ENCODE measurements at regions not wholly inside any gene's neighbourhood (a gene's known extent, or its start where the extent isn't known, plus 50 kb on each side); places are given as distances from the start of the nearest gene placed in this dataset.

GRCh38 chr3:71942432-71943187 is 157.7 kb upstream of the PROK2 start:
- H3K4ac ChIP-seq (ENCODE audit: low read depth, low read length) = no peak overlapping the region
- H3K14ac ChIP-seq (ENCODE audit: insufficient read depth, low read length) = no peak overlapping the region
- H2BK15ac ChIP-seq (ENCODE audit: low read depth, low read length) = no peak overlapping the region
- no peak overlapping the region for H2AFZ ChIP-seq (ENCODE audit: low read length)
- no peaks in the 10 kb centered on the region for H3K79me1 ChIP-seq (ENCODE audit: insufficient read depth, low read depth, low read length, poor library complexity, severe bottlenecking)
- no peak overlapping the region for H3K27ac ChIP-seq (ENCODE audit: insufficient read length, low read depth, low read length)
- H2BK120ac ChIP-seq (ENCODE audit: low read depth, low read length, poor library complexity, severe bottlenecking) = no peak overlapping the region
- H3K27me3 Mint-ChIP-seq (ENCODE audit: low read depth) = peaks cover 23% of the 10 kb centered on the region
- TF ChIP-seq CTCF (conservative IDR thresholded peaks at IDR 0.05) = peak; percentile 45
- H3K18ac ChIP-seq (ENCODE audit: insufficient read length, low read depth, low read length) = no peak overlapping the region
- H3K4me1 ChIP-seq (ENCODE audit: insufficient read depth, low read length) = no peaks in the 10 kb centered on the region
- H2BK20ac ChIP-seq (ENCODE audit: low read depth, low read length, poor library complexity, severe bottlenecking) = no peak overlapping the region
- no peak overlapping the region for H2AK5ac ChIP-seq (ENCODE audit: insufficient read length, low read length)
- H2BK12ac ChIP-seq (ENCODE audit: insufficient read length, low read depth, low read length) = no peak overlapping the region
- no peak overlapping the region for H3K4me3 Mint-ChIP-seq
- no peaks in the 10 kb centered on the region for H3K9me3 Mint-ChIP-seq
- H3K79me2 ChIP-seq (ENCODE audit: insufficient read depth, low read length) = no peaks in the 10 kb centered on the region
- no peak overlapping the region for H3K23ac ChIP-seq (ENCODE audit: insufficient read length, low read depth, low read length)
- H3K4me1 Mint-ChIP-seq = peaks cover 13% of the 10 kb centered on the region in 2 experiments
- peak; percentile 43 for DNase-seq
- no peak overlapping the region for H3K9ac ChIP-seq (ENCODE audit: extremely low read depth, insufficient read length, low read length)
- H3K9me3 ChIP-seq (ENCODE audit: control insufficient read depth, low read depth, low read length) = no peaks in the 10 kb centered on the region
- WGBS (ENCODE audit: extremely low coverage, insufficient read length, low lambda C conversion rate) = no CpG with 5 or more reads among the region's 9 CpGs
- H4K5ac ChIP-seq (ENCODE audit: insufficient read length, low read depth, low read length) = no peak overlapping the region
- no peak overlapping the region for H3K4me2 ChIP-seq (ENCODE audit: insufficient read depth, insufficient read length, low read length)
- no peak overlapping the region for H3T11ph ChIP-seq (ENCODE audit: low read length)
- H2BK5ac ChIP-seq (ENCODE audit: insufficient read length, low read length) = no peak overlapping the region
- H4K20me1 ChIP-seq (ENCODE audit: control insufficient read depth, insufficient read depth, insufficient read length) = no peaks in the 10 kb centered on the region
- H3K27me3 ChIP-seq (ENCODE audit: insufficient read depth, low read length) = no peaks in the 10 kb centered on the region
- no peak overlapping the region for H4K91ac ChIP-seq (ENCODE audit: insufficient read length, low read depth, low read length)
- no peaks in the 10 kb centered on the region for H3K36me3 Mint-ChIP-seq (ENCODE audit: insufficient read depth in 1 of 3, low read depth in 3 of 3)
- no peaks in the 10 kb centered on the region for H3K23me2 ChIP-seq (ENCODE audit: insufficient read length, low read depth, low read length, poor library complexity, severe bottlenecking)
- no peak overlapping the region for H4K8ac ChIP-seq (replicated peaks; ENCODE audit: insufficient read length, low read depth, low read length)
- H3K27ac Mint-ChIP-seq = no peak overlapping the region
- no peak overlapping the region for H3K56ac ChIP-seq (ENCODE audit: insufficient read length, low read depth, low read length)

Data from H9 (cell line).